ENCODE measurements at regions not wholly inside any gene's neighbourhood (a gene's known extent, or its start where the extent isn't known, plus 50 kb on each side); places are given as distances from the start of the nearest gene placed in this dataset.

- Histone ChIP-seq H3K9me2 (replicated peaks; ENCODE audit: control insufficient read depth, low read length) (no peaks in the 10 kb centered on the region), H3F3A (ENCODE audit: control insufficient read depth, insufficient read depth) (no peaks in the 10 kb centered on the region), H3K27ac (ENCODE audit: low read depth, low read length) (no peak overlapping the region), H3K36me3 (ENCODE audit: control insufficient read depth, low read length) (no peaks in the 10 kb centered on the region), H3K4me2 (ENCODE audit: low read length) (no peak overlapping the region), H3K9me3 (ENCODE audit: control insufficient read depth, insufficient read depth, low read length) (no peaks in the 10 kb centered on the region), H3K27me3 (ENCODE audit: control insufficient read depth, low read length) (no peaks in the 10 kb centered on the region), H4K20me1 (ENCODE audit: control insufficient read depth, insufficient read depth, low read depth, low read length) (no peaks in the 10 kb centered on the region), H3K4me3 (ENCODE audit: low read length) (no peak overlapping the region), H3K79me2 (ENCODE audit: control insufficient read depth, low read length) (no peaks in the 10 kb centered on the region), H3K4me1 (ENCODE audit: control insufficient read depth, low read length) (no peaks in the 10 kb centered on the region)
- TF ChIP-seq CTCF (IDR thresholded peaks at IDR 0.05; ENCODE audit: low read depth, low read length, poor library complexity, severe bottlenecking), result no peak
- no peak for TF ChIP-seq EZH2phosphoT487 (IDR thresholded peaks at IDR 0.05; ENCODE audit: borderline replicate concordance, low read length)
These were observed 97.4 kb upstream of the ITGA1 start for GRCh38 chr5:52690236-52690768.

GRCh38 chr5:52692039-52692438 lies 95.7 kb upstream of the ITGA1 start:
- no peak overlapping the region for H3K4me2 ChIP-seq (ENCODE audit: low read length)
- no peak overlapping the region for H3K4me3 ChIP-seq (ENCODE audit: low read length)
- H4K20me1 ChIP-seq (ENCODE audit: control insufficient read depth, insufficient read depth, low read depth, low read length), result no peaks in the 10 kb centered on the region
- no peak overlapping the region for H3K27ac ChIP-seq (ENCODE audit: low read depth, low read length)
- H3K36me3 ChIP-seq (ENCODE audit: control insufficient read depth, low read length), result no peaks in the 10 kb centered on the region
- H3F3A ChIP-seq (ENCODE audit: control insufficient read depth, insufficient read depth), result no peaks in the 10 kb centered on the region
- H3K79me2 ChIP-seq (ENCODE audit: control insufficient read depth, low read length), result no peaks in the 10 kb centered on the region
- no peaks in the 10 kb centered on the region for H3K9me3 ChIP-seq (ENCODE audit: control insufficient read depth, insufficient read depth, low read length)
- no peaks in the 10 kb centered on the region for H3K9me2 ChIP-seq (replicated peaks; ENCODE audit: control insufficient read depth, low read length)
- H3K4me1 ChIP-seq (ENCODE audit: control insufficient read depth, low read length), result no peaks in the 10 kb centered on the region
- no peaks in the 10 kb centered on the region for H3K27me3 ChIP-seq (ENCODE audit: control insufficient read depth, low read length)
- TF ChIP-seq EZH2phosphoT487 (IDR thresholded peaks at IDR 0.05; ENCODE audit: borderline replicate concordance, low read length) (no peak), CTCF (IDR thresholded peaks at IDR 0.05; ENCODE audit: low read depth, low read length, poor library complexity, severe bottlenecking) (no peak)

- TF ChIP-seq CTCF (IDR thresholded peaks at IDR 0.05; ENCODE audit: low read depth, low read length, poor library complexity, severe bottlenecking) (no peak), EZH2phosphoT487 (IDR thresholded peaks at IDR 0.05; ENCODE audit: borderline replicate concordance, low read length) (no peak)
- H3K79me2 ChIP-seq (ENCODE audit: control insufficient read depth, low read length), result no peaks in the 10 kb centered on the region
These were observed 95.1 kb upstream of the ITGA1 start for GRCh38 chr5:52692606-52693005.

More at GRCh38 chr5:52692606-52693005, 95.1 kb upstream of the ITGA1 start:
- Histone ChIP-seq H3K27ac (ENCODE audit: low read depth, low read length) (no peak overlapping the region), H3F3A (ENCODE audit: control insufficient read depth, insufficient read depth) (no peaks in the 10 kb centered on the region), H3K9me2 (replicated peaks; ENCODE audit: control insufficient read depth, low read length) (no peaks in the 10 kb centered on the region), H3K36me3 (ENCODE audit: control insufficient read depth, low read length) (no peaks in the 10 kb centered on the region), H3K27me3 (ENCODE audit: control insufficient read depth, low read length) (no peaks in the 10 kb centered on the region), H3K4me1 (ENCODE audit: control insufficient read depth, low read length) (no peaks in the 10 kb centered on the region), H3K4me2 (ENCODE audit: low read length) (no peak overlapping the region), H4K20me1 (ENCODE audit: control insufficient read depth, insufficient read depth, low read depth, low read length) (no peaks in the 10 kb centered on the region), H3K4me3 (ENCODE audit: low read length) (no peak overlapping the region), H3K9me3 (ENCODE audit: control insufficient read depth, insufficient read depth, low read length) (no peaks in the 10 kb centered on the region)

Measured in DOHH2 (cell line).